Stimulated activated CD4-positive, alpha-beta T cell treated with anti-CD3 and anti-CD28 coated beads, Interleukin-1b, Interleukin-23, amount 100 ng/mL, for 24 hours (primary cell): ENCODE measurements at regions not wholly inside any gene's neighbourhood (a gene's known extent, or its start where the extent isn't known, plus 50 kb on each side); places are given as distances from the start of the nearest gene placed in this dataset.
"Not testable (repeated sequence)": the region's sequence is repeated elsewhere in the genome, so short reads cannot be mapped to it uniquely, and the experiment has no call there.

Experiments used
- DNase-seq, 4 experiments: peaks; one replicate each; pipeline ENCODE4 v3.0.0-alpha.2; 2020; ENCODE audit warnings: low read depth in 4 of 4, low spot score in 1 of 4

DNA sequence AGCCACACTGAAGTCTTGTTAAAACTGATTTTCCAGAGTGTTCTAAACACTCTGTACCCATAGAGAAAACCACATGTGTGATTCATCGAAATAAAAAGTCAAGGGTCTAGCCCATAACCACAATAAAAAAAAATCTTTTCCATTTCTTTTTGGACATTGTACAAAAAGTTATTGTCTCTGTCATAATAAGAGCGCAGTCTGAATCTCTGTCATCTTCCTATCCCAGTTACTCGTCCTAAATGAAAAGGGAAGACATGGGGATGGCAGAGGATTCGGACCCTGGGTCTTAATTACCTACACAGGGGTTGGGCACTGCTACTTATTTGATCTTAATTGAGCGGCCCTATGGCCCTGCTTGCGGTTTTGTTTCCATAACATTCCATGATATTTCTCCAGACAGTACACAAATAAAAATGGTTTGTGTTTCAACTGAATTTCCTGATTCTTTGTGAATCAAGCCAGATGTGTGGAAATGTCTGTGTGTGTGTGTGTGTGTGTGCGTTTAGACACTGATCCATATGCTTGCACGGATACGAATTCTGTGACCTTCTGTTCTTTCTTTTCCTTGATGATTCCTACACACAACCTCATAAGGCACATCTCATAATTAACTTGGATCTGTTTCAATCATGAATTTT lies 133.4 kb upstream of the SPATS2L start:
- no peak for DNase-seq

DNA sequence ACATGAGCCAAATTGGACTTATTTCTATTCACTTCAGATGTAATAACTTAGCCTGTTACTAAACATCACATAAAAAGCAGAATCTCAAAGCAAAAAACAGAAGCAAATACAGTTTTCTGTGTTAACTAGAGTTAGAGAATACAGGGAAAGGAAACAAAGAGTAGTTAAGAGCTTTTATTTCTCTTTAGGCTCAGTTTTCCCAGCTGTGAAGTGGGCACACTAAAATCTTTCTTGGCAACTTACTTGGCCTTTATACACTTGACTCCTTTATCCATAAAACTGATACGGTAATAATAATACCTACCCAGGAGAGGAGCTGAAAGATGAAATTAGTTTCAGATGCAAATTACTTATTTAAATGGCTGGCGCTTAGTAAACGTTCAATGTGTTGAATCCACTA lies 132.8 kb upstream of the SPATS2L start:
- no peak for DNase-seq

DNA sequence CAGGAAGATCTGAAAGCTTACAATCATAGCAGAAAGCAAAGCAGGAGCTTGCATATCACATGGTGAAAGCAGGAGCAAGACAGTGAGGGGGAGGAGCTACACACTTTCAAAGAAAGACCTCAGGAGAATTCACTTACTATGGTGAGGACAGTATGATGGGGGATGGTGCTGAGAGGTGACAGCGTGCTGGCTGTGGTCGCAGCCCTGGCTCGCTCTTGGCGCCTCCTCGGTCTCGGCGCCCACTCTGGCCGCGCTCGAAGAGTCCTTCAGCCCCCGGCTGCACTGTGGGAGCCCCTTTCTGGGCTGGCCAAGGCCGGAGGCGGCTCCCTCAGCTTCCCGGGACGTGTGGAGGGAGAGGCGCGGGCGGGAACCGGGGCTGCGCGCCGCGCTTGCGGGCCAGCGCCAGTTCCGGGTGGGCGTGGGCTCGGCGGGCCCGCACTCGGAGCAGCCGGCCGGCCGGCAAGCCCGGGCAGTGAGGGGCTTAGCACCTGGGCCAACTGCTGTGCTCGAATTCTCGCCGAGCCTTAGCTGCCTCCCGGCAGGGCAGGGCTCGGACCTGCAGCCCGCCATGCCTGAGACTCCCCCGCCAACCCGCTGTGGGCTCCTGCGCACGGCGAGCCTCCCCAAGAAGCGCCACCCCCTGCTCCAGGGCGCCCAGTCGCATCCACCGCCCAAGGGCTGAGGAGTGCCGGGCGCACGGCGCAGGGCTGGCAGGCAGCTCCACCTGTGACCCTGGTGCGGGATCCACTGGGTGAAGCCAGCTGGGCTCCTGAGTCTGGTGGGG lies 131.9 kb upstream of the SPATS2L start:
- no peak for DNase-seq

- DNase-seq, result no peak
Measured at GRCh38 chr2:200177971-200178911, 128.3 kb upstream of the SPATS2L start.

- DNase-seq, result no peak
Measured at GRCh38 chr2:200179151-200179550, 127.3 kb upstream of the SPATS2L start.

GRCh38 chr2:200180943-200181342 lies 125.5 kb upstream of the SPATS2L start:
- DNase-seq, result no peak

DNA sequence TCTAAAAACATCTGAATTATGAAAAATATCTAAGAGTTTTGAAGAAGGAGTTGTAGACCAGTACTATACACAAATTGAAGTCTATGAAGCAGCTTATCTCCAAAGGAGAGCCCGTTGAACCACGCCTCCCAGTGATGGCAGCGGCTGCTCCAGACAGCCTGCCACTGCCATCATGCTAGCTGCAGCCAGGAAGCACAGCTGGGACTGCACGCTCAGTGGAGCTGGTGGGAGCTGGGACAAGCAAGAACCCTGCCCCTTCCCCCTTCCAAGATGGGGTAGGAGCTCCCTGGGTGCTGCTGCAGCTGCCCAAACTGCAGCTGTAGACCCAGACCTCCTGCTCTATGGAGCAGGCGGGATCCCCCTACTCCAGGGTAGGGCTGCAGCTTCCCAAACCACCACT lies 124.7 kb upstream of the SPATS2L start:
- no peak for DNase-seq

GRCh38 chr2:200184748-200185627 lies 121.5 kb upstream of the SPATS2L start:
- no peak for DNase-seq

DNA sequence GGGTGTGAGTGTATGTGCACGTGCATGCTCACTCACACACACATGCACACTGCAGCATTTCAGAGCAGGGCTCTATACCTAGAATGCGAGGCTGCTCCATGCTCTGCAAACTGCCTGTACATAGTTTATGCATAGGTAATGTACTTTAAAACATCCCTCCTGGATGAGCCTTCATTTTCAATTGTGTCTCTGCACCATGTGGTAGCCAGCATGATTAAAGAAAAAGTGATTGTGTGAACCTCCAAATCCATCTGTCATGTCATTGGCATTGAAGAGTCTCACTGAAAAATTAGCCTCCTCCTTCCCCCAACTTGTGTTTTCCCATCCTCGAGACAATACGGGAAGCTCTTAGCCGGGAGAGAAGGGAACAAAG lies 120.9 kb upstream of the SPATS2L start:
- no peak for DNase-seq

DNA sequence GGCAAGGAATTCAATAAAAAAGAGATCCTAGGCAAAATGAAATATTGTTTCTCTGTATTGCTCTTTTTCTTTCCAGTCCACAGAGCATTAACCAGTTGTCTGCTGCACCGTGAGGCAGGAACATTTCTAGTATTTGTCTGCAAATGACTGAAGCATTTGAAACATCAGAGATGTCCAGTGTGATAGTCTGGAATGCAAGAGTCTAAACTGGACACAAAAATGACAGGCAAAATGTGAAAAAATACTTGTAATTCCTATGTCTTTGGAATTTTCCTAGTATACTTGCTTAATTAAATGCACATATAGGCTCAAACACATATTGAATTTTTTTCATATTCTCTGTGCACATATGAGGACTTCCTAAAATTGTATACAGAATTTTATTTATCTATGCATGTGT lies 120.5 kb upstream of the SPATS2L start:
- DNase-seq, result no peak

GRCh38 chr2:200188876-200189275 lies 117.6 kb upstream of the SPATS2L start:
- no peak for DNase-seq

DNA sequence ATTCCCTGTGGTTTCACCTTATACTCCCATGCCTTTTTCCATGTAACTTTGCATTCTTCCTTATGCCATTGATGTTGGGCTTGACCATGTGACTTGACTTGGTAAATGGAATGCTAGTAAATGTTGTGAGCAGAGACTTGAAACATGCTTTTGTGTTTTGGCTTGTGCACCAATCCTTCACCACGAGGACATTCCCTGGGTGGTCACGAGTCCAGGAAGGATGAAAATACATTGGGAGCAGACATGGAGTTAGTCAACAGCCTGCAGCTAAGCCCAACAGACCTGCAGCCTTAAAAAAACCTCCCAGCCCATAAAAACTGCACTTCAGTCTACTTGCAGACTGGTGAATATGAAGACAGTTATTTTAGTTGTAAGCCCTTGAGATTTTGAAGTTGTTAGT lies 116.5 kb upstream of the SPATS2L start:
- DNase-seq, result no peak

DNA sequence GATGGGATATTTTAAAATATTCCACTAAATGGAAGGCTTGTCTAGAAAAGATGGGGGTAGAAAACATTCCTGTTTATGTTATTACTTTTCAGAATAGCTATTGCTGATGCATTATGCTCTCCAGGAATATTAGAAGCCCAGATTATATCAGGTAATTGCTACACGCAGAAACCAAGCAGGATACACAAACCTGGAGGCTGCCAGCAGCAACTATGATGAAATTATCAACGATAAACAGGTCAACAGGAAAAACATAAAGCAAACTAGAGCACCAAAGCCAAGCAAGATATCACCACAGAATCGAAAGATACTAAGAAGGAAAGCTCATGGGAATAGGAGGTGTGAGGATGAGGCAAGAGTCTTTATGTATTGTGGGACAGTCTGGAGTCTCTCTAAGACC lies 113.2 kb upstream of the SPATS2L start:
- DNase-seq, result no peak

GRCh38 chr2:200193791-200194190 lies 112.7 kb upstream of the SPATS2L start:
- DNase-seq, result no peak

DNA sequence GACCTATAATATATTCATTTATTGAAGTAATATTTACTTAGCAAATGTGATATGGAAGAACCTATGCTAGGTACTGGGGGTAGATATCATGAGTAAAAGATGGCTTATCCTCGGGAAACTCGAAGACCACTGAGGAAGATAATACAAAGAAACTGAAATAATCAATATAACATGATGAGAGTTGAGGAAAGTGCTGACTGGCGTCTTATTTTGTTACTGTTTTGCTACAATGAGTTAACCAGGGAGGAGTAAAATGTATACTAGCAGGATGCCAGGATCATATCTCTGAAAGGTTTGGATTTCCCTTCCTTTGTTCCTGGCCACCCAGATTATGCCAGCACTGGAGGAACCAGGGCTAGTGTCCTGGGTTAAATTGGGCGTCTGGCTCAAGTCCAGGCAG lies 111.7 kb upstream of the SPATS2L start:
- DNase-seq, result no peak

GRCh38 chr2:200199005-200199404 lies 107.5 kb upstream of the SPATS2L start:
- no peak for DNase-seq

DNA sequence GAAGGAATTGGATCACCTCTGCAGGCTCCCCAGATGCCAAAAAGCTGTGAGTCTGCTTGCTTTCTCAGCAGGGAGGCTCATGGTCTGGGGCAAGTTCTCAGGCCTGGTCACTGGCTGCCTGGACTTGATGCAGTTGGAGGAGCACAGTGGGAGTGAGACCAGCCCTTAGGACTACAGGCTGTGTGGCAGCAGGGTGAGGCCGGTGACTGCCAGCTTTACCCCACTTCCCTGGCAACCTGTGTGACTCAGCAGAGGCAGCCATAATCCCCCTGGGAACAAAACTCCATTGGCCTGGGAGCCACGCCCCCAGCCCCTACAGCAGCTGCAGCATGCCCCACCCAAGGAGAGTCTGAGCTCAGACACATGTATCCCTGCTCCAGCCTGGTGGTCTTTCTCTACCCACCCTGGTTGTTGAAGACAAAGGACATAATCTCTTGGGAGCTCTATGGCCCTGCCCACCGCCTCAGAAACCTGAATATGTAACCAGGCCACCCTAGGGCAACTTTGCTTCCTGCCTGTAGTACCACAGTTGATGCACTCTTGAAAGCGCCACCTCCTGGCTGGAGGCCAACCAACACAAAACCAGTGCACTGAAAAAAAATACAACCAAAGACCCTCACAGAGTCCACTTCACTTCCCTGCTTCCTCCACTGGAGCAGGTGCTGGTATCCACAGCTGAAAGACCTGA lies 106.8 kb upstream of the SPATS2L start:
- peak in 1 of 4 experiments; percentile 2 for DNase-seq

DNA sequence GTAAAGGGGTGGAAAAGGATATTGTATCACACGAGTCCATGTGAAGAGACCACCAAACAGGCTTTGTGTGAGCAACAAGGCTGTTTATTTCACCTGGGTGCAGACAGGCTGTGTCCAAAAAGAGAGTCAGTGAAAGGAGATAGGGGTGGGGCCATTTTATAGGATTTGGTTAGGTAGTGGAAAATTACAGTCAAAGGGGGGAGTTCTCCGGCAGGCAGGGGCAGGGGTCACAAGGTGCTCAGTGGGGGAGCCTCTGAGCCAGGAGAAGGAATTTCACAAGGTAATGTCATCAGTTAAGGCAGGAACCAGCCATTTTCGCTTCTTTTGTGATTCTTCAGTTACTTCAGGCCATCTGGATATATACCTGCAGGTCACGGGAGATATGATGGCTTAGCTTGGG lies 104.7 kb upstream of the SPATS2L start:
- DNase-seq, result not testable (repeated sequence)

DNA sequence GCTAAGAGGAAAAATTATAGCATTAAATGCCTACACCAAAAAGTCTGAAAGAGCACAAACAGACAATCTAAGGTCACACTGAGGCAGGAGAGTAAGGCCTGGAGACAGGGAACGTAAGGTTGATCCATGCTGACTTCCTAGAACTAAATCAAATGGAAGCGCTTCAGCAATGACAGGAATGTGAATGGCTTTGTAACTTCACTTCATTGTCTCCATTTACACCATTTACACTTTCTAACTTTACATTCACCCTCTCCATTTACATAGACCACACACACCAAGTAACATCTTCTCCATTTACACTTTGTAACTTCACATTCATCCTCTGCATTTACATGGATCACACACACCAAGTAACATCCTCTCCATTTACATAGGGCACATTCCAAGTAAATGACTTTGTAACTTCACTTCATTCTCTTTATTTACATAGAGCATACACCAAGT lies 103.1 kb upstream of the SPATS2L start:
- DNase-seq, result no peak

DNA sequence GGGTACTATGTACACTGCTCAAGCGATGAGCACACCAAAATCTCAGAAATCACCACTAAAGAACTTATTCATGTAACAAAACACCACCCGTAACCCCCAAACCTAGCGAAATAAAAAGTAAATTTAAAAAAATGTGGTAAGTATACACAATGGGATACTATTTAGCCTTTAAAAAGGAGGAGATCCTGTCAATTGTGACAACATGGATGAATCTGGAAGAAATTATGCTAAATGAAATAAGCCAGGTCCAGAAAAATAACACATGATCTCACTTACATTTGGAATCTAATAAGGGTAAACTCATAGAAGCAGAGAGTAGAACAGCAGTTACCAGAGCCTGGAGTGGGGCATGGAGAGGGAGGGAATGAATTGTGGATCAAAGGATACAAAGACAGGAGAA lies 98.5 kb upstream of the SPATS2L start:
- no peak for DNase-seq
